ENCODE measurements at regions not wholly inside any gene's neighbourhood (a gene's known extent, or its start where the extent isn't known, plus 50 kb on each side); places are given as distances from the start of the nearest gene placed in this dataset.

- no peak overlapping the region for H2BK5ac ChIP-seq (ENCODE audit: low read length)
- no peak overlapping the region for H3K4ac ChIP-seq (ENCODE audit: low read depth, low read length)
- H3K27ac ChIP-seq (ENCODE audit: low read depth, low read length) = no peak overlapping the region
- no peak overlapping the region for H3K4me3 ChIP-seq (ENCODE audit: low read length)
- H3K18ac ChIP-seq (ENCODE audit: low read length) = no peak overlapping the region
- H4K5ac ChIP-seq (ENCODE audit: low read length) = no peak overlapping the region
- no peak overlapping the region for H2BK120ac ChIP-seq (ENCODE audit: low read depth, low read length)
- H3K4me1 ChIP-seq (ENCODE audit: control insufficient read depth, low read depth, low read length) = peaks cover 2% of the 10 kb centered on the region
- WGBS (ENCODE audit: extremely low coverage, insufficient coverage, low lambda C conversion rate) = no CpG with 5 or more reads among the region's 4 CpGs
- no peak overlapping the region for H4K8ac ChIP-seq (ENCODE audit: low read depth, low read length)
- H3K36me3 ChIP-seq (ENCODE audit: control insufficient read depth, insufficient read depth, low read length) = no peaks in the 10 kb centered on the region
- H3K9ac ChIP-seq (ENCODE audit: low read length) = no peak overlapping the region
- H3K79me2 ChIP-seq (ENCODE audit: control insufficient read depth, insufficient read depth, low read length) = no peaks in the 10 kb centered on the region
- H3K79me1 ChIP-seq (ENCODE audit: low read length) = no peaks in the 10 kb centered on the region
- no peaks in the 10 kb centered on the region for H3K27me3 ChIP-seq (ENCODE audit: insufficient read depth, low read length, poor library complexity)
- H3K4me2 ChIP-seq (ENCODE audit: low read length) = no peak overlapping the region
- H3K23ac ChIP-seq (ENCODE audit: low read length) = no peak overlapping the region
- no peak overlapping the region for H3K56ac ChIP-seq (ENCODE audit: low read length)
- no peak overlapping the region for H2BK15ac ChIP-seq (replicated peaks; ENCODE audit: low read depth)
- no peak overlapping the region for H2AK5ac ChIP-seq (ENCODE audit: low read length)
- no peak for DNase-seq
These were observed 200.6 kb downstream of the CHIC2 start for GRCh38 chr4:53863736-53864365.

- H3K4me3 ChIP-seq (ENCODE audit: low read length) = no peak overlapping the region
- H3K4ac ChIP-seq (ENCODE audit: low read depth, low read length) = peak overlapping the region; percentile 86
- H3K18ac ChIP-seq (ENCODE audit: low read length) = no peak overlapping the region
- no peak overlapping the region for H3K56ac ChIP-seq (ENCODE audit: low read length)
- WGBS (ENCODE audit: extremely low coverage, insufficient coverage, low lambda C conversion rate) = no CpG with 5 or more reads among the region's 3 CpGs
- no peak overlapping the region for H3K23ac ChIP-seq (ENCODE audit: low read length)
- H4K5ac ChIP-seq (ENCODE audit: low read length) = no peak overlapping the region
- H3K4me2 ChIP-seq (ENCODE audit: low read length) = no peak overlapping the region
- no peak overlapping the region for H3K27ac ChIP-seq (ENCODE audit: low read depth, low read length)
- peaks cover 2% of the 10 kb centered on the region for H3K4me1 ChIP-seq (ENCODE audit: control insufficient read depth, low read depth, low read length)
- no peaks in the 10 kb centered on the region for H3K36me3 ChIP-seq (ENCODE audit: control insufficient read depth, insufficient read depth, low read length)
- H3K79me1 ChIP-seq (ENCODE audit: low read length) = no peaks in the 10 kb centered on the region
- DNase-seq = no peak
- no peak overlapping the region for H2BK15ac ChIP-seq (replicated peaks; ENCODE audit: low read depth)
- no peak overlapping the region for H3K9ac ChIP-seq (ENCODE audit: low read length)
- H2BK5ac ChIP-seq (ENCODE audit: low read length) = no peak overlapping the region
- no peaks in the 10 kb centered on the region for H3K27me3 ChIP-seq (ENCODE audit: insufficient read depth, low read length, poor library complexity)
- no peak overlapping the region for H4K8ac ChIP-seq (ENCODE audit: low read depth, low read length)
- no peaks in the 10 kb centered on the region for H3K79me2 ChIP-seq (ENCODE audit: control insufficient read depth, insufficient read depth, low read length)
- no peak overlapping the region for H2BK120ac ChIP-seq (ENCODE audit: low read depth, low read length)
- H2AK5ac ChIP-seq (ENCODE audit: low read length) = no peak overlapping the region
These were observed 201.2 kb downstream of the CHIC2 start for GRCh38 chr4:53863158-53863557.

- no peak overlapping the region for H2BK5ac ChIP-seq (ENCODE audit: low read length)
- H3K27ac ChIP-seq (ENCODE audit: low read depth, low read length) = no peak overlapping the region
- peak; percentile 17 for DNase-seq
- H4K5ac ChIP-seq (ENCODE audit: low read length) = no peak overlapping the region
- H3K23ac ChIP-seq (ENCODE audit: low read length) = no peak overlapping the region
- no peak overlapping the region for H4K8ac ChIP-seq (ENCODE audit: low read depth, low read length)
- H2AK5ac ChIP-seq (ENCODE audit: low read length) = no peak overlapping the region
- H3K79me2 ChIP-seq (ENCODE audit: control insufficient read depth, insufficient read depth, low read length) = no peaks in the 10 kb centered on the region
- no CpG with 5 or more reads among the region's 4 CpGs for WGBS (ENCODE audit: extremely low coverage, insufficient coverage, low lambda C conversion rate)
- H3K4me2 ChIP-seq (ENCODE audit: low read length) = no peak overlapping the region
- no peak overlapping the region for H3K18ac ChIP-seq (ENCODE audit: low read length)
- H3K36me3 ChIP-seq (ENCODE audit: control insufficient read depth, insufficient read depth, low read length) = no peaks in the 10 kb centered on the region
- no peak overlapping the region for H2BK15ac ChIP-seq (replicated peaks; ENCODE audit: low read depth)
- H3K4me3 ChIP-seq (ENCODE audit: low read length) = no peak overlapping the region
- H3K4me1 ChIP-seq (ENCODE audit: control insufficient read depth, low read depth, low read length) = peaks cover 2% of the 10 kb centered on the region
- no peaks in the 10 kb centered on the region for H3K79me1 ChIP-seq (ENCODE audit: low read length)
- no peak overlapping the region for H2BK120ac ChIP-seq (ENCODE audit: low read depth, low read length)
- no peak overlapping the region for H3K9ac ChIP-seq (ENCODE audit: low read length)
- H3K4ac ChIP-seq (ENCODE audit: low read depth, low read length) = no peak overlapping the region
- H3K27me3 ChIP-seq (ENCODE audit: insufficient read depth, low read length, poor library complexity) = no peaks in the 10 kb centered on the region
- no peak overlapping the region for H3K56ac ChIP-seq (ENCODE audit: low read length)
These were observed 202.4 kb downstream of the CHIC2 start for GRCh38 chr4:53861856-53862610.

GRCh38 chr4:53859305-53859704 lies 205.1 kb downstream of the CHIC2 start:
- Histone ChIP-seq H3K27me3 (ENCODE audit: insufficient read depth, low read length, poor library complexity) (no peaks in the 10 kb centered on the region), H3K79me2 (ENCODE audit: control insufficient read depth, insufficient read depth, low read length) (no peaks in the 10 kb centered on the region), H3K18ac (ENCODE audit: low read length) (no peak overlapping the region), H3K4me2 (ENCODE audit: low read length) (no peak overlapping the region), H3K4me1 (ENCODE audit: control insufficient read depth, low read depth, low read length) (no peaks in the 10 kb centered on the region), H3K27ac (ENCODE audit: low read depth, low read length) (no peak overlapping the region), H2AK5ac (ENCODE audit: low read length) (no peak overlapping the region), H4K5ac (ENCODE audit: low read length) (no peak overlapping the region), H3K9ac (ENCODE audit: low read length) (no peak overlapping the region), H3K23ac (ENCODE audit: low read length) (no peak overlapping the region), H4K8ac (ENCODE audit: low read depth, low read length) (no peak overlapping the region), H3K79me1 (ENCODE audit: low read length) (no peaks in the 10 kb centered on the region), H3K4ac (ENCODE audit: low read depth, low read length) (no peak overlapping the region), H3K56ac (ENCODE audit: low read length) (no peak overlapping the region), H3K4me3 (ENCODE audit: low read length) (no peak overlapping the region), H2BK120ac (ENCODE audit: low read depth, low read length) (no peak overlapping the region), H2BK5ac (ENCODE audit: low read length) (no peak overlapping the region), H2BK15ac (replicated peaks; ENCODE audit: low read depth) (no peak overlapping the region), H3K36me3 (ENCODE audit: control insufficient read depth, insufficient read depth, low read length) (no peaks in the 10 kb centered on the region)
- no peak for DNase-seq

GRCh38 chr4:53858744-53859143 lies 205.7 kb downstream of the CHIC2 start:
- H2BK120ac ChIP-seq (ENCODE audit: low read depth, low read length) = no peak overlapping the region

More at GRCh38 chr4:53858744-53859143, 205.7 kb downstream of the CHIC2 start:
- no peak overlapping the region for H2BK5ac ChIP-seq (ENCODE audit: low read length)
- H2AK5ac ChIP-seq (ENCODE audit: low read length) = no peak overlapping the region
- no peak overlapping the region for H3K4me3 ChIP-seq (ENCODE audit: low read length)
- H3K23ac ChIP-seq (ENCODE audit: low read length) = no peak overlapping the region
- H3K27ac ChIP-seq (ENCODE audit: low read depth, low read length) = no peak overlapping the region
- H3K56ac ChIP-seq (ENCODE audit: low read length) = no peak overlapping the region
- no CpG with 5 or more reads among the region's 1 CpG for WGBS (ENCODE audit: extremely low coverage, insufficient coverage, low lambda C conversion rate)
- no peaks in the 10 kb centered on the region for H3K4me1 ChIP-seq (ENCODE audit: control insufficient read depth, low read depth, low read length)
- no peak overlapping the region for H3K4me2 ChIP-seq (ENCODE audit: low read length)
- no peak overlapping the region for H3K18ac ChIP-seq (ENCODE audit: low read length)
- no peak overlapping the region for H4K5ac ChIP-seq (ENCODE audit: low read length)
- H3K4ac ChIP-seq (ENCODE audit: low read depth, low read length) = no peak overlapping the region
- DNase-seq = no peak
- no peak overlapping the region for H2BK15ac ChIP-seq (replicated peaks; ENCODE audit: low read depth)
- H3K36me3 ChIP-seq (ENCODE audit: control insufficient read depth, insufficient read depth, low read length) = no peaks in the 10 kb centered on the region
- no peak overlapping the region for H4K8ac ChIP-seq (ENCODE audit: low read depth, low read length)
- no peak overlapping the region for H3K9ac ChIP-seq (ENCODE audit: low read length)
- no peaks in the 10 kb centered on the region for H3K79me1 ChIP-seq (ENCODE audit: low read length)
- no peaks in the 10 kb centered on the region for H3K27me3 ChIP-seq (ENCODE audit: insufficient read depth, low read length, poor library complexity)
- H3K79me2 ChIP-seq (ENCODE audit: control insufficient read depth, insufficient read depth, low read length) = no peaks in the 10 kb centered on the region
